C4-2B (cell line): ENCODE measurements at regions not wholly inside any gene's neighbourhood (a gene's known extent, or its start where the extent isn't known, plus 50 kb on each side); places are given as distances from the start of the nearest gene placed in this dataset.

Experiments used
- ZFX ChIP-seq: fragments of 450-650 bp; IDR thresholded peaks from 2 replicates; pipeline ENCODE4 v1.6.1; 2017
- TF ChIP-seq, protein P1 (sequence below): fragments of 450-650 bp; conservative IDR thresholded peaks from 2 replicates; pipeline ENCODE4 v1.5.1; 2017; ENCODE audit warnings: mild to moderate bottlenecking

GRCh38 chr5:3695818-3696217 is 100.2 kb downstream of the IRX1 start:
- TF ChIP-seq, protein P1, sequence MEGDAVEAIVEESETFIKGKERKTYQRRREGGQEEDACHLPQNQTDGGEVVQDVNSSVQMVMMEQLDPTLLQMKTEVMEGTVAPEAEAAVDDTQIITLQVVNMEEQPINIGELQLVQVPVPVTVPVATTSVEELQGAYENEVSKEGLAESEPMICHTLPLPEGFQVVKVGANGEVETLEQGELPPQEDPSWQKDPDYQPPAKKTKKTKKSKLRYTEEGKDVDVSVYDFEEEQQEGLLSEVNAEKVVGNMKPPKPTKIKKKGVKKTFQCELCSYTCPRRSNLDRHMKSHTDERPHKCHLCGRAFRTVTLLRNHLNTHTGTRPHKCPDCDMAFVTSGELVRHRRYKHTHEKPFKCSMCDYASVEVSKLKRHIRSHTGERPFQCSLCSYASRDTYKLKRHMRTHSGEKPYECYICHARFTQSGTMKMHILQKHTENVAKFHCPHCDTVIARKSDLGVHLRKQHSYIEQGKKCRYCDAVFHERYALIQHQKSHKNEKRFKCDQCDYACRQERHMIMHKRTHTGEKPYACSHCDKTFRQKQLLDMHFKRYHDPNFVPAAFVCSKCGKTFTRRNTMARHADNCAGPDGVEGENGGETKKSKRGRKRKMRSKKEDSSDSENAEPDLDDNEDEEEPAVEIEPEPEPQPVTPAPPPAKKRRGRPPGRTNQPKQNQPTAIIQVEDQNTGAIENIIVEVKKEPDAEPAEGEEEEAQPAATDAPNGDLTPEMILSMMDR = no peak
- TF ChIP-seq ZFX = no peak
